Urothelium cell line (cell line): ENCODE measurements at regions not wholly inside any gene's neighbourhood (a gene's known extent, or its start where the extent isn't known, plus 50 kb on each side); places are given as distances from the start of the nearest gene placed in this dataset.
"Not testable (repeated sequence)": the region's sequence is repeated elsewhere in the genome, so short reads cannot be mapped to it uniquely, and the experiment has no call there.

ENCODE experiments used
- DNase-seq: peaks from one replicate; pipeline ENCODE4 v3.0.0; 2011; ENCODE audit warnings: low spot score, mixed read lengths
- FAIRE-seq: peaks from 2 replicates; lab custom pipeline; 2011; peaks lifted over from hg19 to GRCh38; lab: Jason Lieb, UNC

- no peak for FAIRE-seq
These were observed 82.5 kb upstream of the MYO3A start for GRCh38 chr10:25851548-25851947.

DNA sequence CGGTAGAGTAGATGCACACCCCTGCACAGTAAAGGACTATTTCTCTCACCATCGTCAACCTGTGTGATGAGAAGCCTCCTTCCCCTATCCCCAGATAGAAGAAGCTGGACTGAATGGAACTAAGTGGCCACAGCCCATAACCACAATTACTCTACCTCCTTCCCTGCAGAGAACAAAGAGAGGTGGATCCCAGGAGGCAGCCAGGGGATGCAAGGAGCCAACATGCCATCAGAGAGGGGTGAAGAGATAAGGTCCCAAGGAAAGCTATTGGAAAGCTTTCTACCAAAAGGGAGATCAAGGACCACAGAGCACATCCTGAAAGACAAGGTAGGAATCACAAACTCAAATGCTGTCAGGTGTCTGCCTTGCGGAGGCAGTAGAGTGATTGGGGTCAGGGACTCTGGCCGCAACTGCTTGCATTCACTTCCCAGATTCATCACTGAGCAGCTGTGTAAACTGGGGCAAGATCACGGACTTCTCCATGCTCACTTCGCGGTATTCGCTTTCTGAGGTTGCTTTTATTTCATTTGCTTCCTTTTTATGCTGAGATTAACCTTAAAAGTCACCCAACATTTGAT, 81.6 kb upstream of the MYO3A start:
- FAIRE-seq (no peak), DNase-seq (no peak)

More at GRCh38 chr10:25851548-25851947, 82.5 kb upstream of the MYO3A start:
- DNase-seq = no peak

- DNase-seq (no peak), FAIRE-seq (no peak)
These were observed 76.0 kb upstream of the MYO3A start for GRCh38 chr10:25858076-25858475.

DNA sequence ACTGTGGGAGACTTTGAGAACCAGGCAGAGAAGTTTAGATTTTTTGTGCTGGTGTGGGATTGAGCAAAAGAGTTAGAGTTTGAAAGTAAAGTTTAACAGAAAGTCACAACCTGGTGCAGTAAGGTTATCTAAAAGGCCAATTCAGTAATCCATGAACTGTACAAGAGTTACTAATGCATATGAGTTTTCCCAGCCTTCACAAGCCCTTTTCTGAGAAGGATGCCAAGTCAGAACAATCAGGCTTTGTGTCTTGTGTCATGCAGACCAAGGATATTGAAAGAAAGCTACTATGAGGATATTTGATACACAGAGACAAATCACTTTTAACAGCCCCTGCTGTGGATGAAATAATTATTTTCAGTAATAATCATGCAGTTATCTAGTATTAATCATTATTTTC, 68.8 kb upstream of the MYO3A start:
- no peak for DNase-seq
- FAIRE-seq = no peak

DNA sequence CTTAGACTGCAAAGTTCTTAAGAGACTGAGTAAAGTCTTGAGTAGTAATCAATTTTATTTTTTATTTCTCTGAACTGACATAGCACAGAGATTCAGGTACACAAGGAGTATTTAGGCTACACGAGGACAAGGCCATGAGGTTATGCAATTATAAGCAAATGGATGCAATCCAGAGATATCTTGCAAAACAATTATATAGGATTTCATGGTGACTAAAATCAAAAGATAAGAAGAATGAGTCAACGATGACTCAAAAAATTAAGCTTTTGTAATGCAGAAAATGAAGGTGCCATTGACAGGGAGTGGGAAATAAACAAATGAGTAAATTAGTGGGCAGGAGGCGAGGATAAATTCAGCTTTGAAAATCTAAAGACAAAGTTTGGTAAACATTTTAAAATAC, 66.7 kb upstream of the MYO3A start:
- FAIRE-seq (no peak), DNase-seq (no peak)

DNA sequence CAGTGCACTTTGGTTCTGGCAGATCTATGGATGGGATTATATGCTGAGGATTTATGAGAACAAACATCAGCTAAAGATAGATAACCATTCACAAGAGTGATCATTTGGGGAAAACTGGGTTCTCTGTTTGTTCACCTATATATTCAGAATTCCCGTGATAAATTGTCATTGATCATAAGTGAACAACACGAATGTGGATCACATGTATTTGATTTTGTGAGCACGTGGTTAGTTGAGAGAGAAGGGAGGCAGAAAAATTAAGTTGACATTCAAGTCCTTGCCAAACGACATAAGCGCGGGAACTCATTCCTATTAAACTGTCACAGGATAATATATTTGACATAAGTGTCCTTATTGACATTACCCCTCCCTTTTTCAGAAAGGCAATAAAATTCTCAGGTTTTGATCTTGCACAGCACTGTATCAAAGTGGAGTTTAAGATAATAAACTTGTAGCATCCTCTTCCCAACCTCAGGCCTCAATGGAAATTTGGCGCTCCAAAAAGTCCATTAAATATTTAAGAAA, 64.9 kb upstream of the MYO3A start:
- FAIRE-seq (no peak), DNase-seq (no peak)

DNA sequence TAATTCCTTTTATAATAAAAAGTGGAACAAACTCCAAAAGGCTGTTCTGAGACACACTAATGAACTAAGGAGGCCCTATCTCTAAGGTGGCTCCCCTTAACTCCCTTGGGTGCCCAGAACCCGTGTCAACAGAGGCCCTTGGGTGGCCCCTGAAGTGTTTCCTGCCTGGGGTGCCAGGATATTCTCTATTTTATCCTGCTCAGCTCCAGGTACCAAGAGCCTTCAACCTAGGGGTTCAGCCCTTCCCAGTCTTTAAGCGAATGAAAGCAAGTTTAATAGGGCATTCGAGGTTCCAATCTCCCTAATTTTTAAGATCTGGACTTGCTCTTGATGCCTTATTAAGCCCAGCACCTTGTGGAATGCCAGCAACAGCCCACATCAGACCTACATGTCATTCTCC, 64.4 kb upstream of the MYO3A start:
- FAIRE-seq (no peak), DNase-seq (no peak)

DNA sequence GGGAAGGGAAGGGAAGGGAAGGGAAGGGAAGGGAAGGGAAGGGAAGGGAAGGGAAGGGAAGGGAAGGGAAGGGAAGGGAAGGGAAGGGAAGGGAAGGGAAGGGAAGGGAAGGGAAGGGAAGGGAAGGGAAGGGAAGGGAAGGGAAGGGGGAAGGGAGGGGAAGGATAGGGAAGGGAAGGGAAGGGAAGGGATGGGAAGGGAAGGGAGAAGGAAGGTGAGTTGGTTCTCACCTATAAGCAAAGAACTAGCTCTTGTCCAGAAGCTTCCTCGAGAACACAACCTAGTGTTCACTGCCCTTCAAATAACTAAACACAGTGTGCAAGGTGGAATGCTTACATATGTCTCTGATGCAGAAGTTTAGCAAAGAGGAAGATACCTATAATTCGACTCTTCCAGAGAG, 59.6 kb upstream of the MYO3A start:
- not testable (repeated sequence) for FAIRE-seq, DNase-seq

DNA sequence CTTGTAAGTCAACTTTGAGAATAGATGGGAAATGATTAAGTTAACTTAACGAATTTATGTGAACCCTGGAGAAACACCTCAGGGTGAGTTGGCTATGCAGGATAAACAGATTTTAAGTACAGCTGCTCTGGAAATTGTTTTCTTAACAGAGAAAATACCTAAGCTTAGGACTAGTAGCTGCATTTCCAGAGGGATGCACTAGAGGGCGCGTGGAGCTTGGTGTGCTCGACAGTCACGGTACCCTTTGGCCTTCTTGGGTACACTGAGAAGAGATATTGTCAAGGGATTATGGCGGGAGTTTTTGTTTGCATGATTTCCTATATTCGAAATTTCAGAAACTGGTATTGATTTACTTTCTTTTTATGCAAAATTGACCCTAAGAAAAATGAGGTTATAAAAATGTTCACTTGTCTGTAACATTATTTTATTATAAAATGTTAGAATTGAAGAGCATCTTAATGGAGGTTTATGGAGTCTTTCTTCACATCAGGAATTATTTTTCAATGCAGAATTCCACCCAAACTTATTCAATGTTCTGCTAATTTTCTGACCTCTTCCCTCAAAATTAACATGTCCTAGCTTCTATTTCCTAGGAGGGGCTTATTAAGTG, 58.4 kb upstream of the MYO3A start:
- DNase-seq (peak; percentile 54), FAIRE-seq (no peak)

GRCh38 chr10:25877296-25877695, 56.7 kb upstream of the MYO3A start:
- FAIRE-seq (no peak), DNase-seq (no peak)
